Inflammatory macrophage treated with lipopolysaccharide for 4 hours (primary cell): ENCODE measurements at regions not wholly inside any gene's neighbourhood (a gene's known extent, or its start where the extent isn't known, plus 50 kb on each side); places are given as distances from the start of the nearest gene placed in this dataset.
A peak's percentile ranks its signal among the peaks of the same experiment; 100 is the strongest.
"Not testable (repeated sequence)": the region's sequence is repeated elsewhere in the genome, so short reads cannot be mapped to it uniquely, and the experiment has no call there.

Source experiments
- DNase-seq: peaks from one replicate; pipeline ENCODE4 v3.0.0-alpha.2; 2020

GRCh38 chr9:88875400-88876120 is 115.7 kb upstream of the S1PR3 start:
- DNase-seq, result peak; percentile 53

GRCh38 chr9:88880199-88880598 is 111.1 kb upstream of the S1PR3 start:
- DNase-seq, result no peak

- not testable (repeated sequence) for DNase-seq
Measured at GRCh38 chr9:88884291-88884690, 107.0 kb upstream of the S1PR3 start.

- not testable (repeated sequence) for DNase-seq
Measured at GRCh38 chr9:88886762-88887161, 104.5 kb upstream of the S1PR3 start.

GRCh38 chr9:88889386-88889785 is 101.9 kb upstream of the S1PR3 start:
- no peak for DNase-seq

- no peak for DNase-seq
Measured at GRCh38 chr9:88890546-88890945, 100.7 kb upstream of the S1PR3 start.

- DNase-seq, result peak; percentile 24
Measured at GRCh38 chr9:88891040-88891439, 100.2 kb upstream of the S1PR3 start.

GRCh38 chr9:88892724-88893123 is 98.5 kb upstream of the S1PR3 start:
- DNase-seq, result no peak

- DNase-seq, result no peak
Measured at GRCh38 chr9:88897081-88897480, 94.2 kb upstream of the S1PR3 start.

GRCh38 chr9:88898039-88898720 is 93.1 kb upstream of the S1PR3 start:
- no peak for DNase-seq

- no peak for DNase-seq
Measured at GRCh38 chr9:88905506-88905905, 85.8 kb upstream of the S1PR3 start.

- DNase-seq, result no peak
Measured at GRCh38 chr9:88915916-88916315, 75.4 kb upstream of the S1PR3 start.

GRCh38 chr9:88916894-88917293 is 74.4 kb upstream of the S1PR3 start:
- peak; percentile 60 for DNase-seq

GRCh38 chr9:88917375-88917774 is 73.9 kb upstream of the S1PR3 start:
- DNase-seq, result no peak

- not testable (repeated sequence) for DNase-seq
Measured at GRCh38 chr9:88918537-88918936, 72.7 kb upstream of the S1PR3 start.

- no peak for DNase-seq
Measured at GRCh38 chr9:88920645-88921044, 70.6 kb upstream of the S1PR3 start.

GRCh38 chr9:88922091-88922490 is 69.2 kb upstream of the S1PR3 start:
- no peak for DNase-seq

- no peak for DNase-seq
Measured at GRCh38 chr9:88923092-88923491, 68.2 kb upstream of the S1PR3 start.

GRCh38 chr9:88923653-88924288 is 67.5 kb upstream of the S1PR3 start:
- peak; percentile 99 for DNase-seq

- DNase-seq, result peak; percentile 23
Measured at GRCh38 chr9:88925481-88925880, 65.8 kb upstream of the S1PR3 start.

- peak; percentile 33 for DNase-seq
Measured at GRCh38 chr9:88926781-88927505, 64.3 kb upstream of the S1PR3 start.

GRCh38 chr9:88927510-88927909 is 63.8 kb upstream of the S1PR3 start:
- peak; percentile 94 for DNase-seq

GRCh38 chr9:88930716-88931115 is 60.6 kb upstream of the S1PR3 start:
- no peak for DNase-seq
